GM12878 (cell line): ENCODE measurements at regions not wholly inside any gene's neighbourhood (a gene's known extent, or its start where the extent isn't known, plus 50 kb on each side); places are given as distances from the start of the nearest gene placed in this dataset.

Experiments used
- CEBPZ ChIP-seq: fragments of 150-350 bp; IDR thresholded peaks from 2 replicates; pipeline ENCODE4 v1.6.1; 2016; ENCODE audit warnings: low read depth, low read length
- E2F4 ChIP-seq: IDR thresholded peaks from 2 replicates; pipeline ENCODE4 v1.6.1; 2012; ENCODE audit warnings: low read depth, low read length, improper control_type of control experiment
- EED ChIP-seq: sonication (generic); IDR thresholded peaks from 2 replicates; pipeline ENCODE4 v1.6.1; 2016; ENCODE audit warnings: antibody characterized with exemption, low read depth
- FOS ChIP-seq: IDR thresholded peaks from 3 replicates; pipeline ENCODE4 v1.6.1; 2011; ENCODE audit warnings: borderline replicate concordance; ENCODE audit not compliant: insufficient read length; ENCODE audit errors: extremely low read depth
- IKZF2 ChIP-seq, 2 experiments: fragments of 450-650 bp; IDR thresholded peaks; 2 replicates each; pipeline ENCODE4 v1.6.1; 2017; ENCODE audit warnings: mild to moderate bottlenecking in 2 of 2, moderate library complexity in 2 of 2
- PAX5 ChIP-seq: IDR thresholded peaks from 2 replicates; pipeline ENCODE4 v1.6.1; 2011; ENCODE audit warnings: low read depth, low read length, borderline replicate concordance
- PBX3 ChIP-seq: IDR thresholded peaks from 2 replicates; pipeline ENCODE4 v1.6.1; 2011; ENCODE audit warnings: mild to moderate bottlenecking, low read depth, low read length, moderate library complexity; ENCODE audit not compliant: insufficient replicate concordance
- RBBP5 ChIP-seq: fragments of 200-600 bp; sonication (generic); conservative IDR thresholded peaks from 2 replicates; pipeline ENCODE4 v1.6.1; 2016
- RCOR1 ChIP-seq: conservative IDR thresholded peaks from 2 replicates; pipeline ENCODE4 v1.6.1; 2012; ENCODE audit warnings: low read depth, low read length, improper control_type of control experiment
- RELA ChIP-seq: fragments of 450-650 bp; IDR thresholded peaks from 2 replicates; pipeline ENCODE4 v1.8.0; 2014; ENCODE audit warnings: borderline replicate concordance; ENCODE audit not compliant: partially characterized antibody
- RFX5 ChIP-seq: IDR thresholded peaks from 2 replicates; pipeline ENCODE4 v1.6.1; 2011; ENCODE audit warnings: low read depth, low read length, improper control_type of control experiment
- SMARCA5 ChIP-seq: fragments of 450-650 bp; IDR thresholded peaks from 2 replicates; pipeline ENCODE4 v1.6.1; 2017; ENCODE audit warnings: mild to moderate bottlenecking
- TAF1 ChIP-seq: IDR thresholded peaks from 2 replicates; pipeline ENCODE4 v1.6.1; 2011; ENCODE audit warnings: mild to moderate bottlenecking, low read depth, low read length, borderline replicate concordance
- USF1 ChIP-seq: IDR thresholded peaks from 2 replicates; pipeline ENCODE4 v1.6.1; 2011; ENCODE audit warnings: borderline replicate concordance, low read depth, mild to moderate bottlenecking, moderate library complexity, mixed read lengths, low read length; ENCODE audit not compliant: insufficient read depth; ENCODE audit errors: extremely low read length
- ZBTB4 ChIP-seq: fragments of 450-650 bp; formaldehyde crosslinking; IDR thresholded peaks from 2 replicates; pipeline ENCODE4 v1.4.0; 2022; ENCODE audit warnings: mild to moderate bottlenecking, moderate library complexity
- ZNF217 ChIP-seq: fragments of 450-650 bp; IDR thresholded peaks from 2 replicates; pipeline ENCODE4 v1.6.1; 2017; ENCODE audit warnings: antibody characterized with exemption, mild to moderate bottlenecking

- TF ChIP-seq PBX3 = no peak
- no peak for TF ChIP-seq ZBTB4 (CRISPR knock-in tag)
- TF ChIP-seq RFX5 = no peak
- TF ChIP-seq PAX5 = no peak
- no peak for TF ChIP-seq RELA
- no peak for TF ChIP-seq USF1
- no peak for TF ChIP-seq SMARCA5
- TF ChIP-seq RBBP5 = no peak
- no peak for TF ChIP-seq EED
- no peak for TF ChIP-seq RCOR1
- TF ChIP-seq IKZF2 (IDR thresholded peaks at IDR 0.05) = no peak
- no peak for TF ChIP-seq TAF1
- TF ChIP-seq FOS = no peak
- no peak for TF ChIP-seq ZNF217
- no peak for TF ChIP-seq CEBPZ
- no peak for TF ChIP-seq E2F4
These were observed 63.9 kb upstream of the SYK start (continued) for GRCh38 chr9:90737742-90738141.
